H9 (cell line): ENCODE measurements at regions not wholly inside any gene's neighbourhood (a gene's known extent, or its start where the extent isn't known, plus 50 kb on each side); places are given as distances from the start of the nearest gene placed in this dataset.

Source experiments
- DNase-seq: peaks from one replicate; pipeline ENCODE4 v3.0.0-alpha.2; 2017
- H2AFZ ChIP-seq: one replicate; pipeline ENCODE4 v1.6.1; 2013; ENCODE audit warnings: mild to moderate bottlenecking, low read length, control low read depth, moderate library complexity
- H2AK5ac ChIP-seq: 2 replicates; pipeline ENCODE4 v1.6.1; 2013; ENCODE audit warnings: low read length, control low read depth, mixed read lengths; ENCODE audit not compliant: insufficient read length
- H2BK120ac ChIP-seq: one replicate; pipeline ENCODE4 v1.6.1; 2013; ENCODE audit warnings: low read depth, mild to moderate bottlenecking, low read length, control low read depth, inconsistent platforms; ENCODE audit not compliant: poor library complexity, severe bottlenecking
- H2BK12ac ChIP-seq: 2 replicates; pipeline ENCODE4 v1.6.1; 2013; ENCODE audit warnings: low read length, control low read depth, mixed read lengths, low read depth; ENCODE audit not compliant: insufficient read length
- H2BK15ac ChIP-seq: 2 replicates; pipeline ENCODE4 v1.6.1; 2013; ENCODE audit warnings: low read depth, low read length, control low read depth
- H2BK20ac ChIP-seq: one replicate; pipeline ENCODE4 v1.6.1; 2013; ENCODE audit warnings: low read depth, mild to moderate bottlenecking, low read length, control low read depth, inconsistent platforms; ENCODE audit not compliant: poor library complexity, severe bottlenecking
- H2BK5ac ChIP-seq: 2 replicates; pipeline ENCODE4 v1.6.1; 2013; ENCODE audit warnings: low read length, control low read depth, mixed read lengths; ENCODE audit not compliant: insufficient read length
- H3K14ac ChIP-seq: 2 replicates; pipeline ENCODE4 v1.6.1; 2013; ENCODE audit warnings: low read length, control low read depth; ENCODE audit not compliant: insufficient read depth
- H3K18ac ChIP-seq: 2 replicates; pipeline ENCODE4 v1.6.1; 2013; ENCODE audit warnings: low read depth, mild to moderate bottlenecking, mixed read lengths, low read length, control low read depth; ENCODE audit not compliant: insufficient read length
- H3K23ac ChIP-seq: 2 replicates; pipeline ENCODE4 v1.6.1; 2013; ENCODE audit warnings: low read length, control low read depth, mixed read lengths, low read depth; ENCODE audit not compliant: insufficient read length
- H3K23me2 ChIP-seq: 2 replicates; pipeline ENCODE4 v1.6.1; 2013; ENCODE audit warnings: low read depth, mild to moderate bottlenecking, mixed read lengths, low read length, control low read depth; ENCODE audit not compliant: insufficient read length, poor library complexity, severe bottlenecking
- H3K27ac ChIP-seq: 2 replicates; pipeline ENCODE4 v1.5.1; 2013; ENCODE audit warnings: low read length, control low read depth, mixed read lengths, low read depth; ENCODE audit not compliant: insufficient read length
- H3K27me3 ChIP-seq: 2 replicates; pipeline ENCODE4 v1.6.1; 2013; ENCODE audit warnings: low read length, control low read depth, inconsistent platforms; ENCODE audit not compliant: insufficient read depth
- H3K4ac ChIP-seq: 2 replicates; pipeline ENCODE4 v1.6.1; 2013; ENCODE audit warnings: low read depth, mild to moderate bottlenecking, control low read depth, inconsistent platforms, low read length, moderate library complexity
- H3K4me1 ChIP-seq: 2 replicates; pipeline ENCODE4 v1.6.1; 2013; ENCODE audit warnings: low read length, control low read depth, inconsistent platforms; ENCODE audit not compliant: insufficient read depth
- H3K4me2 ChIP-seq: 2 replicates; pipeline ENCODE4 v1.6.1; 2013; ENCODE audit warnings: low read length, control low read depth, mixed read lengths; ENCODE audit not compliant: insufficient read length, insufficient read depth
- H3K56ac ChIP-seq: 2 replicates; pipeline ENCODE4 v1.6.1; 2013; ENCODE audit warnings: low read depth, mild to moderate bottlenecking, mixed read lengths, low read length, control low read depth; ENCODE audit not compliant: insufficient read length
- H3K79me1 ChIP-seq: 2 replicates; pipeline ENCODE4 v1.6.1; 2013; ENCODE audit warnings: low read depth, mild to moderate bottlenecking, moderate library complexity, low read length, control low read depth, inconsistent platforms; ENCODE audit not compliant: insufficient read depth, poor library complexity, severe bottlenecking
- H3K79me2 ChIP-seq: 2 replicates; pipeline ENCODE4 v1.6.1; 2013; ENCODE audit warnings: low read length, control low read depth, inconsistent platforms; ENCODE audit not compliant: insufficient read depth
- H3K9ac ChIP-seq: 2 replicates; pipeline ENCODE4 v1.6.1; 2013; ENCODE audit warnings: low read length, control low read depth, mixed read lengths; ENCODE audit not compliant: insufficient read length; ENCODE audit errors: extremely low read depth
- H3K9me3 ChIP-seq: one replicate; pipeline ENCODE4 v1.6.1; 2013; ENCODE audit warnings: low read depth, low read length, inconsistent platforms; ENCODE audit not compliant: control insufficient read depth
- H3T11ph ChIP-seq: one replicate; pipeline ENCODE4 v1.6.1; 2013; ENCODE audit warnings: mild to moderate bottlenecking, low read length, control low read depth, inconsistent platforms
- H4K20me1 ChIP-seq: one replicate; pipeline ENCODE4 v1.6.1; 2013; ENCODE audit not compliant: control insufficient read depth, insufficient read length, insufficient read depth
- H4K5ac ChIP-seq: 2 replicates; pipeline ENCODE4 v1.6.1; 2013; ENCODE audit warnings: low read depth, mild to moderate bottlenecking, mixed read lengths, low read length, control low read depth; ENCODE audit not compliant: insufficient read length
- H4K8ac ChIP-seq: replicated peaks from 2 replicates; pipeline ENCODE4 v1.6.1; 2013; ENCODE audit warnings: low read length, control low read depth, mixed read lengths, low read depth; ENCODE audit not compliant: insufficient read length
- H4K91ac ChIP-seq: 2 replicates; pipeline ENCODE4 v1.6.1; 2013; ENCODE audit warnings: low read depth, mild to moderate bottlenecking, moderate library complexity, mixed read lengths, low read length, control low read depth; ENCODE audit not compliant: insufficient read length
- H3K27ac Mint-ChIP-seq, 3 experiments: 2 replicates in 2 of 3; 3 replicates in 1 of 3; pipeline ENCODE4 v1.8.0; 2020 to 2021; ENCODE audit warnings: mixed read lengths in 3 of 3, mild to moderate bottlenecking in 1 of 3, moderate library complexity in 1 of 3
- H3K27me3 Mint-ChIP-seq: 2 replicates; pipeline ENCODE4 v1.8.0; 2021; ENCODE audit warnings: low read depth, mild to moderate bottlenecking, moderate library complexity, mixed read lengths
- H3K36me3 Mint-ChIP-seq, 3 experiments: 2 replicates in 2 of 3; 3 replicates in 1 of 3; pipeline ENCODE4 v1.8.0; 2020 to 2021; ENCODE audit warnings: low read depth in 3 of 3, mixed read lengths in 3 of 3; ENCODE audit not compliant: insufficient read depth in 1 of 3
- H3K4me1 Mint-ChIP-seq, 2 experiments: 2 replicates each; pipeline ENCODE4 v1.8.0; 2020; ENCODE audit warnings: mixed read lengths in 2 of 2
- H3K4me3 Mint-ChIP-seq, 2 experiments: 2 replicates in 1 of 2; 3 replicates in 1 of 2; pipeline ENCODE4 v1.8.0; 2020 to 2021; ENCODE audit warnings: mild to moderate bottlenecking in 2 of 2, mixed read lengths in 2 of 2, moderate library complexity in 1 of 2
- H3K9me3 Mint-ChIP-seq, 2 experiments: 2 replicates in 1 of 2; 3 replicates in 1 of 2; pipeline ENCODE4 v1.8.0; 2020; ENCODE audit warnings: mild to moderate bottlenecking in 2 of 2, mixed read lengths in 2 of 2, moderate library complexity in 1 of 2
- WGBS: extraction: QIAGEN DNeasy Blood & Tissue Kit; methylation state at CpG from one replicate; pipeline ENCODE4 v1.1.7; 2013; ENCODE audit warnings: missing lambda C conversion rate, low lambda C conversion rate, mixed read lengths; ENCODE audit not compliant: insufficient read length; ENCODE audit errors: extremely low coverage; 5-methylcytosine and 5-hydroxymethylcytosine counted together
- TF ChIP-seq, protein P1 (sequence below): fragments of 200-600 bp; sonication (generic); conservative IDR thresholded peaks from 3 replicates; pipeline ENCODE4 v1.8.0; 2021; ENCODE audit warnings: antibody characterized with exemption, mild to moderate bottlenecking

DNA sequence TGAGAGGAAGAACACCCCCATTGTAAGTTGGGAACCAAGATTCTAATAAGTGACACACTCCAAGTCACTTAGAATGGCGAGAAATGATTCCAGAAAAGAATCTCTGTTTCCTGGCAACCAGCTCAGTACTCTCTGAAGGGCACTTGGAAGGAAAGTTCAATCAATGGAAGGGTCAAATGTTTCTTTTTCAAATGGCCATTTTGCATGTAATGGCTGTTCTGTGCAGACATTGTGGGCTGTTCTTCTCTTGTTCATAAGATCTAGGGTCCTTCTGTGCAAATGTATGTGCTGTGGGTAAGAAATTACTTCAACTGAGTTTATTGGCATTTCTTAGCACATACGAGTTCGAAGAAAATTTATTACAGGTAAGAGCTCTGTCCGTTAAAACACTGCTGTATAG is 145.3 kb downstream of the EVX1 start:
- Mint-ChIP-seq H3K4me3 (no peak overlapping the region), H3K9me3 (no peaks in the 10 kb centered on the region), H3K36me3 (no peaks in the 10 kb centered on the region), H3K27me3 (peaks cover 2% of the 10 kb centered on the region), H3K4me1 (peaks cover 0 to 3% of the 10 kb centered on the region in 2 experiments; a peak in 1 of 4 replicates), H3K27ac (no peak overlapping the region)
- TF ChIP-seq, protein P1, sequence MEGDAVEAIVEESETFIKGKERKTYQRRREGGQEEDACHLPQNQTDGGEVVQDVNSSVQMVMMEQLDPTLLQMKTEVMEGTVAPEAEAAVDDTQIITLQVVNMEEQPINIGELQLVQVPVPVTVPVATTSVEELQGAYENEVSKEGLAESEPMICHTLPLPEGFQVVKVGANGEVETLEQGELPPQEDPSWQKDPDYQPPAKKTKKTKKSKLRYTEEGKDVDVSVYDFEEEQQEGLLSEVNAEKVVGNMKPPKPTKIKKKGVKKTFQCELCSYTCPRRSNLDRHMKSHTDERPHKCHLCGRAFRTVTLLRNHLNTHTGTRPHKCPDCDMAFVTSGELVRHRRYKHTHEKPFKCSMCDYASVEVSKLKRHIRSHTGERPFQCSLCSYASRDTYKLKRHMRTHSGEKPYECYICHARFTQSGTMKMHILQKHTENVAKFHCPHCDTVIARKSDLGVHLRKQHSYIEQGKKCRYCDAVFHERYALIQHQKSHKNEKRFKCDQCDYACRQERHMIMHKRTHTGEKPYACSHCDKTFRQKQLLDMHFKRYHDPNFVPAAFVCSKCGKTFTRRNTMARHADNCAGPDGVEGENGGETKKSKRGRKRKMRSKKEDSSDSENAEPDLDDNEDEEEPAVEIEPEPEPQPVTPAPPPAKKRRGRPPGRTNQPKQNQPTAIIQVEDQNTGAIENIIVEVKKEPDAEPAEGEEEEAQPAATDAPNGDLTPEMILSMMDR = no peak
- no peak overlapping the region for H4K91ac ChIP-seq
- no peaks in the 10 kb centered on the region for H3K79me2 ChIP-seq
- H3K14ac ChIP-seq = no peak overlapping the region
- H3K18ac ChIP-seq = no peak overlapping the region
- no peak overlapping the region for H2BK15ac ChIP-seq
- H4K5ac ChIP-seq = no peak overlapping the region
- no peak overlapping the region for H2AK5ac ChIP-seq
- H2AFZ ChIP-seq = no peak overlapping the region
- no peak overlapping the region for H3K9ac ChIP-seq
- H3K4me2 ChIP-seq = no peak overlapping the region
- no peak overlapping the region for H2BK120ac ChIP-seq
- H3K23me2 ChIP-seq = no peaks in the 10 kb centered on the region
- H3K56ac ChIP-seq = no peak overlapping the region
- no peaks in the 10 kb centered on the region for H3K4me1 ChIP-seq
- H2BK5ac ChIP-seq = no peak overlapping the region
- no peaks in the 10 kb centered on the region for H4K20me1 ChIP-seq
- no peak overlapping the region for H3K4ac ChIP-seq
- H4K8ac ChIP-seq = no peak overlapping the region
- WGBS = no CpG with 5 or more reads among the region's 4 CpGs
- H3K9me3 ChIP-seq = no peaks in the 10 kb centered on the region
- no peak overlapping the region for H3K23ac ChIP-seq
- H2BK12ac ChIP-seq = no peak overlapping the region
- H3K79me1 ChIP-seq = no peaks in the 10 kb centered on the region
- H3K27me3 ChIP-seq = no peaks in the 10 kb centered on the region
- DNase-seq = no peak
- H2BK20ac ChIP-seq = no peak overlapping the region
- H3T11ph ChIP-seq = no peak overlapping the region
- H3K27ac ChIP-seq = no peak overlapping the region
